ENCODE measurements at regions not wholly inside any gene's neighbourhood (a gene's known extent, or its start where the extent isn't known, plus 50 kb on each side); places are given as distances from the start of the nearest gene placed in this dataset.

DNA sequence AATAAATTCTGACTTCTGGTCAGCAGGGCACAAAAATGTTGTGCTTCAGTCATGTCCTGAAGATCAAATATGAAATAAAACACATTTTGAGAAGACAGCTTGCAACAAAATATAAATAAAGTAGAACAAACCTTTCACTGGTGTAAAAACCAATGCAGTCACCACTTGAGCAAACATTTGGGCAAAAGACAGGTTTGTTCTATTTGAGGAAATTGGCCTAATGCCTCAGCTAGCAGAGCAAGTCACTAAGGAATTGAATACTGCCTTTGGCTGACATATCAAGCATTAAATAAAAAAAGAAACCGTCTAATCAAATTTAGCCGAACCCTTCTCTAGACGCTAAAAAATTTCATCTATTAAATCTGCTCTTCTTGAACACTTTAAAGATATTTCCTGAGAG lies 475.4 kb upstream of the CNTN3 start:
- Histone ChIP-seq H3K9ac (ENCODE audit: low read length) (no peak overlapping the region), H3K4me3 (ENCODE audit: control extremely low read depth in 1 of 5, extremely low read depth in 1 of 5, insufficient read depth in 1 of 5, low read depth in 2 of 5, low read length in 4 of 5) (no peak overlapping the region), H3K27me3 (replicated peaks in 1 of 4; ENCODE audit: control extremely low read depth in 1 of 4, control insufficient read depth in 3 of 4, insufficient read depth in 4 of 4, low read length in 3 of 4) (no peaks in the 10 kb centered on the region), H4K20me1 (ENCODE audit: control insufficient read depth, insufficient read depth, low read length, poor library complexity, severe bottlenecking) (no peaks in the 10 kb centered on the region), H3K4me1 (ENCODE audit: control insufficient read depth in 2 of 2, insufficient read depth in 2 of 2, low read length in 2 of 2) (no peaks in the 10 kb centered on the region), H3K36me3 (replicated peaks in 1 of 2; ENCODE audit: control extremely low read depth in 1 of 2, control insufficient read depth in 1 of 2, extremely low read depth in 1 of 2, insufficient read depth in 2 of 2, low read length in 1 of 2) (no peaks in the 10 kb centered on the region), H3K27ac (ENCODE audit: low read length in 2 of 2) (no peak overlapping the region), H3K9me3 (ENCODE audit: control extremely low read depth in 1 of 3, control insufficient read depth in 2 of 3, insufficient read depth in 1 of 3, low read length in 2 of 3) (no peaks in the 10 kb centered on the region), H2AFZ (ENCODE audit: insufficient read depth, low read depth, low read length, poor library complexity, severe bottlenecking) (no peak overlapping the region), H3K79me2 (ENCODE audit: control insufficient read depth, insufficient read depth, low read length) (no peaks in the 10 kb centered on the region), H3K4me2 (replicated peaks; ENCODE audit: low read depth, low read length, poor library complexity, severe bottlenecking) (no peak overlapping the region)
- Mint-ChIP-seq H3K4me3 (no peak overlapping the region), H3K4me1 (no peaks in the 10 kb centered on the region), H3K27me3 (no peaks in the 10 kb centered on the region), H3K27ac (no peak overlapping the region), H3K9me3 (ENCODE audit: insufficient read depth) (peaks cover 2% of the 10 kb centered on the region)
- TF ChIP-seq, protein P1, sequence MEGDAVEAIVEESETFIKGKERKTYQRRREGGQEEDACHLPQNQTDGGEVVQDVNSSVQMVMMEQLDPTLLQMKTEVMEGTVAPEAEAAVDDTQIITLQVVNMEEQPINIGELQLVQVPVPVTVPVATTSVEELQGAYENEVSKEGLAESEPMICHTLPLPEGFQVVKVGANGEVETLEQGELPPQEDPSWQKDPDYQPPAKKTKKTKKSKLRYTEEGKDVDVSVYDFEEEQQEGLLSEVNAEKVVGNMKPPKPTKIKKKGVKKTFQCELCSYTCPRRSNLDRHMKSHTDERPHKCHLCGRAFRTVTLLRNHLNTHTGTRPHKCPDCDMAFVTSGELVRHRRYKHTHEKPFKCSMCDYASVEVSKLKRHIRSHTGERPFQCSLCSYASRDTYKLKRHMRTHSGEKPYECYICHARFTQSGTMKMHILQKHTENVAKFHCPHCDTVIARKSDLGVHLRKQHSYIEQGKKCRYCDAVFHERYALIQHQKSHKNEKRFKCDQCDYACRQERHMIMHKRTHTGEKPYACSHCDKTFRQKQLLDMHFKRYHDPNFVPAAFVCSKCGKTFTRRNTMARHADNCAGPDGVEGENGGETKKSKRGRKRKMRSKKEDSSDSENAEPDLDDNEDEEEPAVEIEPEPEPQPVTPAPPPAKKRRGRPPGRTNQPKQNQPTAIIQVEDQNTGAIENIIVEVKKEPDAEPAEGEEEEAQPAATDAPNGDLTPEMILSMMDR (IDR thresholded peaks at IDR 0.05): no peak
- no peak for TF ChIP-seq EZH2 (IDR thresholded peaks at IDR 0.05; ENCODE audit: borderline replicate concordance, insufficient read depth, low read depth, low read length, poor library complexity, severe bottlenecking)
- intact Hi-C loops (cut with micrococcal nuclease): no loop called here
- POLR2A ChIA-PET: no interaction called here
- ATAC-seq (ENCODE audit: low read depth): no peak
- DNase-seq: no peak
- no CpG with 5 or more reads among the region's 3 CpGs for WGBS (ENCODE audit: insufficient coverage)
- CTCF ChIA-PET: no interaction called here

DNA sequence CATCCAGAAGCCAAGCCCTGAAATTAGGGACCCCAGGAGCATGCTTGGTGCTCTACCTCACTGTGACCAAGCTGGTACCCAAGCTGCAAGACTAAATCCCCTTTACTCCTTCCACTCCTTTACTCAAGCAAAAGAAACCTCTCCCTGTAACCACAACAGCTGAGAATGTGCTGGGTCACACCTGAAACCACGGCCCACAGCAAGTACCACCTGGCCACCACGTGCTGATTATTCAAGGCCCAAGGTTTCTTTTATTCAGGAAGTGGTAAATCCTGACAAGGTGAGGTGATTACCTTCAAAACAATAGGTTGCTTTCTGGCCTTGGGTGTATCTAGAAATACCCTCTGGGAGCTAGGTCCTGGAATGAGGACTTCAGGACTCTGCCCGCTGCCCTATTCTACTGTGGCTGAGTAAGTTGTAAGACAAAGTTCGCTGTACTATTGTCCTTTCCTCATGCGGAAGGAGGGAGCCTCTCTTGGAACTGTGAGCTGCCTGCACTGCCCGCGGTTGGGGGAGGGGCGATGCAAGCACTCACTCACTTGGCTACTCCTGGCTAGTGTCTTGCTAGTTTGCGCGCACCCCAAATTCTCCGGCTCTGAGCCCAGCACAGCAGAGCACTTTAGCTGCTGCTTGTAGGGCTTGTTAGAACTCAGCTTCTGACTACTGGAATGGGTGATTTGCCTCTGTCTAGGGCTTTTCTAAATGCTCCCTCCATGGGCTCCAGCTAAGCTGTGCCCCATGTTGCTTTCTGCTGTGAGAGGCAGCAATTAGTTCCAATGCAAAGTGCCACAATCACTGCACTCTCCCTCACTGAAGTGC lies 487.1 kb upstream of the CNTN3 start:
- CTCF ChIA-PET: no interaction called here
- no peaks in the 10 kb centered on the region for H3K4me1 ChIP-seq (ENCODE audit: control insufficient read depth in 2 of 2, insufficient read depth in 2 of 2, low read length in 2 of 2)
- DNase-seq: no peak
- WGBS (ENCODE audit: insufficient coverage): 59% methylated on average over 9 of the region's 11 CpGs
- no peaks in the 10 kb centered on the region for H3K79me2 ChIP-seq (ENCODE audit: control insufficient read depth, insufficient read depth, low read length)
- no peaks in the 10 kb centered on the region for H4K20me1 ChIP-seq (ENCODE audit: control insufficient read depth, insufficient read depth, low read length, poor library complexity, severe bottlenecking)
- H3K27ac ChIP-seq (ENCODE audit: low read length in 2 of 2): no peak overlapping the region
- no peak overlapping the region for H2AFZ ChIP-seq (ENCODE audit: insufficient read depth, low read depth, low read length, poor library complexity, severe bottlenecking)
- no peak overlapping the region for H3K4me2 ChIP-seq (replicated peaks; ENCODE audit: low read depth, low read length, poor library complexity, severe bottlenecking)
- H3K9me3 ChIP-seq (ENCODE audit: control extremely low read depth in 1 of 3, control insufficient read depth in 2 of 3, insufficient read depth in 1 of 3, low read length in 2 of 3): peaks cover 0 to 9% (median 0%) of the 10 kb centered on the region in 3 donors
- ATAC-seq (ENCODE audit: low read depth): no peak
- H3K4me3 Mint-ChIP-seq: no peak overlapping the region
- no peak overlapping the region for H3K4me3 ChIP-seq (ENCODE audit: control extremely low read depth in 1 of 5, extremely low read depth in 1 of 5, insufficient read depth in 1 of 5, low read depth in 2 of 5, low read length in 4 of 5)
- H3K9ac ChIP-seq (ENCODE audit: low read length): no peak overlapping the region
- H3K4me1 Mint-ChIP-seq: no peaks in the 10 kb centered on the region
- POLR2A ChIA-PET: no interaction called here
- H3K27ac Mint-ChIP-seq: no peak overlapping the region
- no peaks in the 10 kb centered on the region for H3K36me3 ChIP-seq (replicated peaks in 1 of 2; ENCODE audit: control extremely low read depth in 1 of 2, control insufficient read depth in 1 of 2, extremely low read depth in 1 of 2, insufficient read depth in 2 of 2, low read length in 1 of 2)
- no peaks in the 10 kb centered on the region for H3K27me3 ChIP-seq (replicated peaks in 1 of 4; ENCODE audit: control extremely low read depth in 1 of 4, control insufficient read depth in 3 of 4, insufficient read depth in 4 of 4, low read length in 3 of 4)
- intact Hi-C loops (cut with micrococcal nuclease): no loop called here
- TF ChIP-seq EZH2 (IDR thresholded peaks at IDR 0.05; ENCODE audit: borderline replicate concordance, insufficient read depth, low read depth, low read length, poor library complexity, severe bottlenecking): no peak
- TF ChIP-seq, protein P1 (IDR thresholded peaks at IDR 0.05): no peak
- peaks cover 10% of the 10 kb centered on the region for H3K9me3 Mint-ChIP-seq (ENCODE audit: insufficient read depth)
- no peaks in the 10 kb centered on the region for H3K27me3 Mint-ChIP-seq
